Suprapubic skin (tissue), 4 donors: ENCODE measurements at regions not wholly inside any gene's neighbourhood (a gene's known extent, or its start where the extent isn't known, plus 50 kb on each side); places are given as distances from the start of the nearest gene placed in this dataset.

ENCODE experiments used
- EP300 ChIP-seq: sonication (generic); formaldehyde crosslinking; IDR thresholded peaks from one replicate; pipeline ENCODE4 v1.6.1; 2017; ENCODE audit warnings: antibody characterized with exemption
- POLR2A ChIP-seq, 2 donors: fragments of 450-650 bp; IDR thresholded peaks; one replicate each; pipeline ENCODE4 v1.6.1; 2017; ENCODE audit warnings: antibody characterized with exemption in 2 of 2, mild to moderate bottlenecking in 2 of 2, moderate library complexity in 2 of 2
- POLR2AphosphoS5 ChIP-seq, 3 donors: sonication (generic); formaldehyde crosslinking; IDR thresholded peaks; one replicate each; pipeline ENCODE4 v1.6.1; 2017; ENCODE audit warnings: antibody characterized with exemption in 3 of 3
- TF ChIP-seq, protein P1 (sequence below), 2 donors: fragments of 200-600 bp in 1 of 2; fragments of 450-650 bp in 1 of 2; sonication (generic) in 1 of 2; IDR thresholded peaks; one replicate each; pipeline ENCODE4 v1.5.1; 2016 to 2019; ENCODE audit warnings: antibody characterized with exemption in 2 of 2, mild to moderate bottlenecking in 1 of 2, moderate library complexity in 1 of 2

DNA sequence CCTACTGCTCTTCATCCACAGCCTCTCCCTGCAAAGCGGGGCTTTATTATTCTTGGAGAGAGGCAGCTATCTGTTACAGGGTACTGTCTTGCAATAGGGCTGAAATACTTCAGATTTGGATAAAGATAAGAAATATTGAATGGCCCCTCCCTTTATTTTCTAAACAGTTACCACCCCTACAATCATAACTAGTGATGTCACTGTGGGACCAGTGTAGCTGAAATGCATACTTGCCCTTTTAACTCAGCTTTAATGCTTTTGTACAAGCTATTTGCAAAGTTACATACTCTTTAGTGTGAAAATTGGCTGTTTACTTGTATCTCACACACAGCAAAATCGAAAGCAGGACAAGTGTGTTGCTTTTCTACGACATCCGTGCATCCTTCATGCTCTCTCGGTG, 261.7 kb upstream of the GATB start:
- no peak for TF ChIP-seq POLR2AphosphoS5 (IDR thresholded peaks at IDR 0.05)
- no peak for TF ChIP-seq EP300
- TF ChIP-seq, protein P1, sequence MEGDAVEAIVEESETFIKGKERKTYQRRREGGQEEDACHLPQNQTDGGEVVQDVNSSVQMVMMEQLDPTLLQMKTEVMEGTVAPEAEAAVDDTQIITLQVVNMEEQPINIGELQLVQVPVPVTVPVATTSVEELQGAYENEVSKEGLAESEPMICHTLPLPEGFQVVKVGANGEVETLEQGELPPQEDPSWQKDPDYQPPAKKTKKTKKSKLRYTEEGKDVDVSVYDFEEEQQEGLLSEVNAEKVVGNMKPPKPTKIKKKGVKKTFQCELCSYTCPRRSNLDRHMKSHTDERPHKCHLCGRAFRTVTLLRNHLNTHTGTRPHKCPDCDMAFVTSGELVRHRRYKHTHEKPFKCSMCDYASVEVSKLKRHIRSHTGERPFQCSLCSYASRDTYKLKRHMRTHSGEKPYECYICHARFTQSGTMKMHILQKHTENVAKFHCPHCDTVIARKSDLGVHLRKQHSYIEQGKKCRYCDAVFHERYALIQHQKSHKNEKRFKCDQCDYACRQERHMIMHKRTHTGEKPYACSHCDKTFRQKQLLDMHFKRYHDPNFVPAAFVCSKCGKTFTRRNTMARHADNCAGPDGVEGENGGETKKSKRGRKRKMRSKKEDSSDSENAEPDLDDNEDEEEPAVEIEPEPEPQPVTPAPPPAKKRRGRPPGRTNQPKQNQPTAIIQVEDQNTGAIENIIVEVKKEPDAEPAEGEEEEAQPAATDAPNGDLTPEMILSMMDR (IDR thresholded peaks at IDR 0.05): no peak
- no peak for TF ChIP-seq POLR2A (IDR thresholded peaks at IDR 0.05)
